ENCODE measurements at regions not wholly inside any gene's neighbourhood (a gene's known extent, or its start where the extent isn't known, plus 50 kb on each side); places are given as distances from the start of the nearest gene placed in this dataset.

DNA sequence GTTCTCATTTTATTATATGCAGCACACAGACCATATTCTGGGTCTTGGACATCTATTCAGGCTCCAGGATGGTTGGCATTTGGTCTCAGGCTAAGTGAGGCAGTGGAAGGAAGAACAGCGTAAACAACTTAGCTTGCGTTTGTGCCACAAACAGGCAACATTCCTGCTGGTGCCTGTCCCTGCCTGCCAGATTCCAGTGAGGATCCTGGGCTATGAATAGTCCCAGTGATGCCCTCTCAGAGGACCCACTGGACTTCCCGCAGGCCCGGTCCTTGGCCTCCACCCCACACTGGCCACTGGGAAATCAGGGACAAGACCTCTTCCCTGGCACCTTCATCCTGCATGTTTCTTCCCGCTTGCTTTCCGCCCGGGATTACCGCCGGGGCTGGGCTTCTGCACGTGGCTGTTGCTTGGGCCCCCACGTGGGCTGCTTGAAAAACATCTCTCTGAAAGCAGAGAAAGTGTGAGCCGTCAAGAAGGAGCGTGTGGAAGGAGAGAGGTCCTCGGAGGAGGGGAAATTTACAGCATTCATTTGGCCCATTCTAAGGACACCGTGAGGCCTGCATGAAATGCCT is 145.1 kb upstream of the WNT4 start:
- TF ChIP-seq EGR1 (IDR thresholded peaks at IDR 0.05), result no peak
- no peak for TF ChIP-seq EP300 (IDR thresholded peaks at IDR 0.05; ENCODE audit: borderline replicate concordance)
- TF ChIP-seq CEBPB (IDR thresholded peaks at IDR 0.05), result no peak
- TF ChIP-seq TAF1 (IDR thresholded peaks at IDR 0.05; ENCODE audit: low read depth), result no peak
- TF ChIP-seq YY1 (IDR thresholded peaks at IDR 0.05; ENCODE audit: low read depth), result no peak

All from Ishikawa (cell line).